NCI-H2171 (cell line): ENCODE measurements at regions not wholly inside any gene's neighbourhood (a gene's known extent, or its start where the extent isn't known, plus 50 kb on each side); places are given as distances from the start of the nearest gene placed in this dataset.

Experiments
- DNase-seq: peaks from one replicate; lab custom pipeline; 2025; lab: John Stamatoyannopoulos, UW

GRCh38 chr11:91241226-91241625 lies 983.4 kb upstream of the FAT3 start:
- DNase-seq = no peak

GRCh38 chr11:91239359-91239758 lies 985.3 kb upstream of the FAT3 start:
- DNase-seq = no peak

- no peak for DNase-seq
Observed at GRCh38 chr11:91231226-91231625, 993.4 kb upstream of the FAT3 start.

GRCh38 chr11:91230647-91231046 lies 994.0 kb upstream of the FAT3 start:
- no peak for DNase-seq

- DNase-seq = no peak
Observed at GRCh38 chr11:91222830-91223229, 1000.0 kb upstream of the CHORDC1 start.

GRCh38 chr11:91220476-91221202 lies 997.8 kb upstream of the CHORDC1 start:
- DNase-seq = no peak

- DNase-seq = no peak
Observed at GRCh38 chr11:91219535-91219934, 996.7 kb upstream of the CHORDC1 start.

GRCh38 chr11:91209751-91210150 lies 986.9 kb upstream of the CHORDC1 start:
- no peak for DNase-seq

GRCh38 chr11:91209306-91209705 lies 986.5 kb upstream of the CHORDC1 start:
- DNase-seq = no peak

- DNase-seq = no peak
Observed at GRCh38 chr11:91199866-91200265, 977.0 kb upstream of the CHORDC1 start.

- no peak for DNase-seq
Observed at GRCh38 chr11:91194546-91194945, 971.7 kb upstream of the CHORDC1 start.

- DNase-seq = no peak
Observed at GRCh38 chr11:91188484-91188883, 965.6 kb upstream of the CHORDC1 start.

- DNase-seq = no peak
Observed at GRCh38 chr11:91187314-91187713, 964.5 kb upstream of the CHORDC1 start.

- no peak for DNase-seq
Observed at GRCh38 chr11:91178366-91178765, 955.5 kb upstream of the CHORDC1 start.

GRCh38 chr11:91174734-91175133 lies 951.9 kb upstream of the CHORDC1 start:
- no peak for DNase-seq

GRCh38 chr11:91174193-91174592 lies 951.3 kb upstream of the CHORDC1 start:
- DNase-seq = peak; percentile 32

- DNase-seq = peak; percentile 28
Observed at GRCh38 chr11:91173701-91174100, 950.9 kb upstream of the CHORDC1 start.

GRCh38 chr11:91170711-91171110 lies 947.9 kb upstream of the CHORDC1 start:
- no peak for DNase-seq

GRCh38 chr11:91164452-91164822 lies 941.6 kb upstream of the CHORDC1 start:
- DNase-seq = no peak

GRCh38 chr11:91163619-91164451 lies 941.0 kb upstream of the CHORDC1 start:
- DNase-seq = no peak

GRCh38 chr11:91160661-91161060 lies 937.8 kb upstream of the CHORDC1 start:
- DNase-seq = no peak

- no peak for DNase-seq
Observed at GRCh38 chr11:91158891-91159537, 936.2 kb upstream of the CHORDC1 start.

GRCh38 chr11:91158297-91158696 lies 935.4 kb upstream of the CHORDC1 start:
- no peak for DNase-seq
